NCI-H82 treated with DMSO at 0.1 percent for 48 hours (cell line): ENCODE measurements at regions not wholly inside any gene's neighbourhood (a gene's known extent, or its start where the extent isn't known, plus 50 kb on each side); places are given as distances from the start of the nearest gene placed in this dataset.
A peak's percentile ranks its signal among the peaks of the same experiment; 100 is the strongest.
"Not testable (repeated sequence)": the region's sequence is repeated elsewhere in the genome, so short reads cannot be mapped to it uniquely, and the experiment has no call there.

Source experiments
- DNase-seq: peaks from one replicate; lab custom pipeline; 2025; ENCODE audit not compliant: unreplicated experiment; lab: John Stamatoyannopoulos, UW

DNA sequence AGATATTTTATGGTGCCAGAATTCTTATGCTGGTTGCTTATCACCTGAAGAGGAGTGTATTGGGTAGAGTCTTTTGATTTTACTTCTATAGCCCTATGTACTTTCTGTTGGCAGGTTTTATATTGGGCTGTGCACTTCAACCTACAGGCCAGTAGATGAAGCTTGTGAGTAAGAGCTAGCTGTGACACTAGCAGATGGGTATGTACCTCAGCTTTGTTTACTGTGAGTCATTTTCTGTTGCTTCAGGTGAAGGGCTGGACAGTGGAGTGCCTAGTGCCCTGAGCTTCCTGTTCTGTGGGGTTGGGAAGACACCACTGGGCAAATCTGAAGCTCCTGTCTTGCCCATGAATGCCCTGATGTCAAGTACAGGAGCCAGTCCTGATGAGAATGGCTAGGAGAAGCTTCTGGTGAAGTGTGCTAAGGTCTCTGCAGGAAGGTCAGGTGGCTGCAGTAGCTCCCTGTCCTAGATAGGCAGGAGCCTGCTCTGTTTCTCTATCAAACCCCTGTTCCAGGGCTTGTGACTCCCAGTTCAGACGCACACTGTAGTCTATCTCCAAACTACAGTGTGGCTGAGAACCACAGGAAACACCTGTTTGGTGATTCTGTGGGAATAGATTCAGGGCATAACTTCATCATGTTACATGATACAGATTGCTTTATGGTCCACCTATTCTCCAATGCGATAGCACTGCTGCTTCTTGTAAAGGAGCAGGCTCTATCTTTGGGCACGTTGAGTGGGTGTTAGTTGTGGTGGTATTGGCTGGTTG, 755.7 kb downstream of the KCNA4 start:
- DNase-seq: no peak

DNA sequence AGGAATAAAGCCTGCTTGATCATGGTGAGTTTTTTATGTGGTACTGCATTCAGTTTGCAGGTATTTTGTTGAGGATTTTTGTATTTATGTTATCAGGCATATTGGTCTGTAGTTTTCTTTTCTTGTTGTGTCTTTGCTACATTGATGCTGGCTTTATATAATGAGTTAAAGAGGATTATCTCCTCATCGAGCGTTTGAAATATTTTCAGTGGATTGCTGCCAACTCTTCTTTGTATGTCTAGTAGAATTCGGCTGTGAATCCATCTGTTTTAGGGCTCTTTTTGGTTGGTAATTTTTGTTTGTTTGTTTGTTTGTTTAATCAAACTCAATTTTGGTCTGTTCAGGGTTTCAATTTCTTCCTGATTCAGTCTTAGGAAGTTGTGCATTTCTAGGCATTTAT, 758.4 kb downstream of the KCNA4 start:
- no peak for DNase-seq

DNA sequence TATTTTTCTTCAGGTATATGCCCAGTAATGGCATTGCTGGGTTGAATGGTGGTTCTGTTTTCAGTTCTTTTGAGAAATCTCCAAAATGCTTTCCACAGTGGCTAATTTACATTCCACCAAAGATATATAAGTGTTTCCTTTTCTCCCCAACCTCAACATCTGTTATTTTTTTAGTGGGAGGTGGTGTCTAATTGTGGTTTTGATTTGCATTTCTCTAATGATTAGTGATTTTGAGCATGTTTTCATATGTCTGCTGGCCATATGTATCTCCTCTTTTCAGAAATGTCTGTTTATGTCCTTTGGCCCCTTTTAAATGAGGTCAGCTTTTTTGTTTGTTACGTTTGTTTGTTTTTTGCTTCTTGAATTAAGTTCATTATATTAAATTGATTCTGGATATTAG, 760.2 kb downstream of the KCNA4 start:
- no peak for DNase-seq

DNA sequence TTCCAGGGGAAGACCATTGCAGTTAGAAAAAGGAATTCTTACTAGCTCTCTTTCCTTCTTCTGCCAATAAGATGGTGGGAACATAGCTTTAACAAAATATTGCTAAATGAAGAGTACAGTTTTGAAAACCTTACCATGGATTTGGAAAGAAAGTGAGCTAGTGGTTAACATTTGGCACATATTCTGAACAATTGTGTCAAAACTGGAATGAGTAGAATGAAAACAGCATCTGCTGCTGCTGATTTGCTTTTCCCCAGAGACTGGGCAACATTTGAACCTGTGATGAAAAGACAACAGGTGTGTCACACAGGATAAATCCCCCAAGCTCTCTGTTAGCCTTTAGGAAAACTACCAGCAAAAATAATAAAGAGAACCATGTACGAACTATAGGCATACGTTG, 761.4 kb downstream of the KCNA4 start:
- no peak for DNase-seq

DNA sequence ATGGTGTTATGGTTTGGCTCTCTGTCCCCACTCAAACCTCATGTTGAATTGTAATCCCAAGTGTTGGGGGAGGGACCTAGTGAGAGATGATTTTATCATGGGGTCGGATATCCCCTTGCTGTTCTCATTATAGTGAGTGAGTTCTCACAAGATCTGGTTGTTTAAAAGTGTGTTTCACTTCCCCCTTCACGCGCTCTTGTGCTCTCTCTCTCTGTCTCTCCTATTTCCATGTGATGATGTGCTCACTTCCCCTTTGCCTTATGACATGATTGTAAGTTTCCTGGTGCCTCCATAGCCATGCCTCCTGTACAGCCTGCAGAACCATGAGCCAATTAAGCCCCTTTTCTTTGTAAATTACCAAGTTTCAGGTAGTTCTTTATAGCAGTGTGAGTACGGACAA, 765.1 kb downstream of the KCNA4 start:
- no peak for DNase-seq

DNA sequence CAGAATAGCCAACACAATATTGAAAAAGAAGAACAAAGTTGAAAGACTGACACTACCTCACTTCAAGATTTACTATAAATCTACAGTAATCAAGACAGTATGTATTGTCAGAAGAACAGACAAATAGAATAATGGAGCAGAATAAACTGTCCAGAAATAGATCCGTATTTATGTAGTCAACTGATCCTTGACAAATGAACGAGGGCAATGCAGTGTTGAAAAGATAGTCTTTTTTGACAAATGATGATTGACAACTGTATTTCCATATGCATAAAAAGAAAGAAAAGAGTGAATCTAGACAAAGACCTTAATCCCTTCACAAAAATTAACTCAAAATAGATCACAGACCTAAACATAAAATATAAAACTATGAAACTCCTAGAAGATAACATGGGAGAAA, 767.1 kb downstream of the KCNA4 start:
- no peak for DNase-seq

DNA sequence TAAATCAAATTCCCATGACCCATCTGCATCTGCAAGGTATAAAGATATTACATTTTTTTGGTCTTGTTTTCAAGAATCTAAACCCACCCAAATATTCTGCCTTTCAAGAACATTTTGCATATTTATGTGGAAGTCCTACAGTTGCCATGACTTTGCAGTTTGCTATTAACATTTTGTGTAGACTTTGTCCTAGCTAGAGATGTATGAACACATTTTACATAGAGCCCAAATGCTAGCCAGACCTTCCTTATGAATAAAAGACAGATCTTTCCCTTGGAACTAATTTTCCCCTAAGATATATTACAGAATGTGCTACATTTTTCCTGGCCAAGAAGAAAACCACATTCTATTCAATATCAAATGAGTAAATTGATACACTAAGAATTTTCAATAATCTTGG, 772.5 kb downstream of the KCNA4 start:
- no peak for DNase-seq

DNA sequence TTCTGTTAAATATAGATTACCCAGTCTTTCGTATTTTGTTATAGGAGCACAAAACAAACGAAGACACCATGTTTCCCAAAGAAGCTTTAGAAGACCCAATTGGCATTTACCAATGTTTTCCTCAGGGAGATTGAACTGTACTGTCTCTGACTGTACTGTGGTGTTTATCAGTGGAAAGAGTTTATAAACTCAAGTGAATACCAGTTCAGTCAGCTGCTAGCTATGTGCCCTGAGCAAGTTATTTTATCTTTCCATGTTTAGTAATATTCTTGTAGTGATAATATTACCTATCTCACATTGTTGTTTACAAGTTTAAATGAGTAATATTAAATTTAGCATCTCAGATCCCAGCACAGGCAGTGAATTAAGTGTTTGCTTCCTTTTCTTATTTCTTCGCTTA, 773.2 kb downstream of the KCNA4 start:
- DNase-seq: no peak

DNA sequence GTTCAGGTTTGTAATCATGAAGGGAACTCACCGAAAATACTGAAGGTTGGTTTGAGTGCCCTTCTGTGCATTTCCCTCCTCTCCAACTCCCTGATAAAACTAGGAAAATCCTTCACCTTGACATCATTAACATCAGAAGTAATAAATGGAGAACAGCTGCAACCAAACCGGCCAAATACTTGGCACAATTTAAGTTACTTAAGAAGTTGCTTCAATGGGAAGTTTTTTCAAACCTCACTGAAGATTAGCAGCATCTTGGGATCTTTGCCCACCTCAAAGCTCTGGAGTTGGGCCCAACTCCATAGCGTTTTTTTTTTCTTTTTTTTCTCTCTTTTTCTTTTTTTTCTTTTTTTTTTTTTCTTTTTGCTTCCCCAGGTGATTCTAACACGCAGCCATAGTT, 784.8 kb downstream of the KCNA4 start:
- DNase-seq: no peak

DNA sequence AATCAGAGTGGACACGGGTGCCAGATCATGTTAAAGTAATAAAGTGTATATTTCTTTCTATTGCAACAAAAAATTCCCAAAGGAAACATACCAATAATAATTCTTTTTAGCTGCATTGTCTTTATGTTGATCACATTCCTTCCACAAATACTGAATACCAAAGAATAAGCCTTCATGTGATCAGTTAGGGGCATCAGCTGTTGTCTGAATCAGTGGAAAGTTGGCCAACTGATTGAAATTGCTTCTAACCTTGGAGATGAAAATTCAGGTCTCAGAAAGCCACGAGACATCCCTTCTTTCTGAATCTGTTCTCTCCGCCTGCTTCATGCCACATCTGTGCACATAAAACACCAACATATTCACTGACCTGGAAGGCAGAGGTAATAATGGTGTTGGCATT, 785.2 kb downstream of the KCNA4 start:
- no peak for DNase-seq

DNA sequence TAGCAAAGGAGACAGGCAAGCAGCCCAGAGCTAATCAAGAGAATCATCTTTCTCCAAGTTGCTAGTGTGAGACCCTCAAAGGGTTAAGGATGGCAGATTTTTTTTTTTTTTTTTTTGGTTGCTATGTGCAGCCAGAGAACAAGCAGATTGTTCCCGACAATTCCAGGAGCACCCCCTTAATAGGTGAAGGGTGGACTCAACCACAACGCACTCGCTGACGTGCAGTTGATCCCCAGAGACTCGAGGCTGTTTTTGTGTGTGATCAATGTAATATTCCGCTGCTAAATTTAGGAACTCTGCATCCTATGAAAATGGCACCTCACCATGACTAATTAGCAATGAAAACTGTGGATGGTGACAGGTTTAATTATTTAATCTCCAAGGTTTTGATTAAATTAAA, 789.0 kb downstream of the KCNA4 start:
- DNase-seq: no peak

DNA sequence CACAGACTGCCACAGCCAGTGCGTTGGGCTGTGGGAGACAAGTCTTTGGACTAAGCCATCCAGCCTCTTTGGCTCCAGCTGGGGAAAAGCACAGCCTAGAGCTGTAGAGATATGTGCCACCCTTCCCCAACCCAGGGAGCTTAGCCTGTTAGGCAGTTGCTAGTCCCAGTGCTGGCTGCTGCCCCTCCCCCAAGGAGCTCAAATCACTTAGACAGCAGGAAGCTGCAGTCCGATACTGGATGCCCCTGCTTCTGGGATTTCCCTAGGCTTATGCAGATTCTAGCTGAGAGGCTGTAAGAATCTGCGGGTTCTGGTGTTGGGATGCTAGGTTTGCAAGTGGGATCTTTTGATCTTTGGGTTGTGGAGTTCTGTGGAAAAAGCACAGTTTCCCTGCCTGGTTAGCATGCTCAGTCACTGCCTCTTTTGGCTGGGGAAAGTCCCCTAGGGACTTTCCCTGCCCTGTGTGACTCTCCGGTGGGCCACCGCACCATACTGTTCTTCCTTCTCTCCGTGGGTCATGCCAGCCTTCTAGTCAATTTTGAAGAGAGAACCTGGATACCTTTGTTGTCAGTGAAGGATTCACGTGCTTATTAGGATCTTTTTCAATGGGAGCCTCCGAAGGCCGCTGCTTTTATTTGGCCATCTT, 792.0 kb downstream of the KCNA4 start:
- peak; percentile 7 for DNase-seq

DNA sequence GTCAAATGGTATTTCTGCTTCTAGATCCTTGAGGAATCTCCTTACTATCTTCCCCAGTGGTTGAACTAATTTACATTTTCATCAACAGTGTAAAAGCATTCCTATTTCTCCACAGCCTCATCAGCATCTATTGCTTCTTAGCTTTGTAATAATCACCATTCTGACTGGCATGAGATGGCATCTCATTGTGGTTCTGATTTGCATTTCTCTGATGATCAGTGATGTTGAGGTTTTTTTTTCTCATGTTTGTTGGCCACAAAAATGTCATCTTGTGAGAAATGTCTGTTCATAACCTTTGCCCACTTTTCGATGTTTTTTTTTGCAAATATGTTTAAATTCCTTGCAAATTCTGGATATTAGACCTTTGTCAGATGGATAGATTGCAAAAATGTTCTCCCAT, 797.3 kb downstream of the KCNA4 start:
- not testable (repeated sequence) for DNase-seq

DNA sequence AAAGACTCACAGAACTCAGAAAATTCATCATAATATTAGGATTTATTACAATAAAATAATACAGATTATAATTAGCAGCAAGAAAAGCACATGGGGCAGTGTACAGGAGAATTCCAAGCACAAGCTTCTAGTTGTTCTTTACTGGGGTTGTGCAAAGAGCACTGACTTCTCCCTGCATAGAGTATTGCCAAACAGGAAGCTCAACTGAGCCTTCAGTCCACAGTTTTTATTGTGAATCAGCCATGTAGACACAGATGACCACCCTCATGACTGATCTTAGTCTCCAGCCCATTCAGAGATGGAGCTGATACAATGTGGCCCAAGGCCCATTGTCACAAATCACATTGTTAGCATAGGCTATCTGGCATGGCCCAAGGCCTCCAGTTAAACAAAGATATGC, 798.9 kb downstream of the KCNA4 start:
- DNase-seq: no peak

DNA sequence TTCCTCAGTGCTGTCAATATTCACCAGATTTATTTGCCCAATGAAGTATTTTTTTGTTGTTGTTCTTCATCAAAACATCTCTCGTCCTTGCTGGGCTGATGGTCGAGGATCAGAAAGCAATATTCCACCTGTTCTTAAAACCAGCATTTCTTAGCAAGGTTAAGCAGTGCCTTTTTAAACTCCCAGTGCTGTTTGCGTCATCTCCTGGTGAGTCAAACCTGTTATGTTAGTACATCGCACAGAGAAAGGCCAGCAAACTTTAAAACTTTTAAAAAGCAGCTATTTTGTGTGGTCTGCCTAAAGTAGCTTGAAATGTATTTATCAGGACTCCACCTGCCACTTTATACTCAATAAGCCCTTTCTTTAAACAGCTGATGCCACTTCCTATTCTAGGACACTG, 802.0 kb downstream of the KCNA4 start:
- DNase-seq: no peak

DNA sequence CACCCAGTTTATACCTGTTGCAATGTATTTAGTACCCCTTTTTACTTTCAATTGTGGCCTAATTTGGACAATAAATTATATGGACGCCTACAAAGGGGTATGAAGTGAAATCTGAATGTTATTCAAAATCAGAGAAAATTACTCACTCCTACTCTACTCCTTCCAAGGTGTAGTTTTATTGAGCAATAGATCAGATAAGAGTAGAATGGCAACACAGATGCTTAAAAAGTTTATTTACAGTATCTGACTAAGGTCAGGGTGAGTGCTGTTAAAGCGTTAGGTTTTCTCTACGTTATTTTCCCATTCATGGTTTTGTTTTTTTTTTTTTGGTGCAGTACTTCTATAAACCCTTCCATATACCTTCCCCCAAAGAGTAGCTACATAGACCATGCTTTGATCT, 805.6 kb downstream of the KCNA4 start:
- no peak for DNase-seq

DNA sequence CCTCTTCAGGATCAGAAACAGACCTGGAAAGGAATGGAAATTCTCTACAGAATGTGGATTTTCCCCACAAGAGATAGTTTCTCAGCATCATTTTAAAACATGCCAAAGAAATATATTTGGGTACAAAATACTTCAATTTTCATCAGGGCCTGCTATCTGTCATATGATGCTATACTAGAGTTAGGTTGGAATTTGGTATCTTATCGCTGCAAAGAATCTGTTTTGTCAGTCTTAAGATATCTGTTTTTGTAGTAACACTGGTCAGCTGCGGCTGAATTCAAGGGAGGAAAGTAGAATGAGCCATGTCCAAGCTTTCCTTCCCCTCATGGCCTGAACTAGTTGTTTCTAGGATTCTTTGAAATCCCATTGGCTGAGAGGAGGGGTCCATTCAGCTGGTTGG, 806.4 kb downstream of the KCNA4 start:
- DNase-seq: no peak

DNA sequence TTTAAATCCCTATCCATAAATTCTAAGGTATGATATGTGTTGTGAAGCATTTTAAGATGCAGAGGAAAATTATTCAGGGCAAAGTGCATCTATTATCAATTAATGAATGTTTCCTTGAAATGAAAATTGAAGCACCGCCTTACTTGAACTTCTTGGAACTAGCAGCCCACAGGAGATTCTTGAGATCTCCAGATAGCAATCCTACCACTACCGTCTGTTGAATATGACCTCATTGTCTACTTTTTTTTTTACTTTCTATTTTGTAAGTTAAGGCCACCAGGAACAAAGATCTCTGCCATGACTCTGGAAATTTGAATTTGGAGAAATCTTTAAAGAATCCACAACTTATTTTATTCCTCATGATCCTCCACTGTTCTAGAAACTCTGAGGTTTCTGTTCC, 808.7 kb downstream of the KCNA4 start:
- DNase-seq: no peak

DNA sequence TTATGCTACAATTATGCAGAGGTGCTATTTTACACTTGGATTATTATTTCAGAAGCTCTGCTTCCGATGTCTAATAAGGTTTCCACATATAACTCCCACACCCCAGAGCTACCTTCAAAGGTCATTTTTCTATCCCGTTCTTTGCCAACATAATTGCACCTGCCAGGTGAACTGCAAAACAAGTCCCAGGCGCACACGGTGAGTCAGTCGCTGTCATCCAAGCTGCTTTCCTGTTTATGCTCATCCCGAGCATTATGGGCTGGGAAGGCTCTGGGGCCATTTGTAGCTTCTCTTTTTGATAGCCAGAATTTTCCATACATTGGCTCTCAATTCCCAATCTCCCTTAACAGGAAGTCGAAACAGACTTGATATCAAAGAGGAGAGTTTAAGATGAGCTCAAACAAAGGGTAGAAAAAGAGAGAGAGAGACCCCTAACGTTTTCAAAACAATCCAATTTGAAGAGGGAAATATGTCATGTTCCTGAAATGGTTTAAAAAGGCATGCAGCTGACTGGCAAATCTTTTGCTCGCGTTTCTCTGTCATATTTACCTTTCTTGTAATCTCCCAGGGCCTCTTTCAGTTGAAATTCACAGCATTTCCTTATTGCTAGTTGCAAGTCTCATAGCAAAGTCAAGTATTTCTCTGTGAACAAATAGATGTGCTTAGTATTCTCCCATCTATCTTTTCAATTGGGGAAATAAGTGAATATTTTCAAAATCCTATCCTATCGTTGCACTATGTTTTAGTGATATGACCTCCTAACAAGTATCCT, 815.9 kb downstream of the KCNA4 start:
- DNase-seq: no peak

DNA sequence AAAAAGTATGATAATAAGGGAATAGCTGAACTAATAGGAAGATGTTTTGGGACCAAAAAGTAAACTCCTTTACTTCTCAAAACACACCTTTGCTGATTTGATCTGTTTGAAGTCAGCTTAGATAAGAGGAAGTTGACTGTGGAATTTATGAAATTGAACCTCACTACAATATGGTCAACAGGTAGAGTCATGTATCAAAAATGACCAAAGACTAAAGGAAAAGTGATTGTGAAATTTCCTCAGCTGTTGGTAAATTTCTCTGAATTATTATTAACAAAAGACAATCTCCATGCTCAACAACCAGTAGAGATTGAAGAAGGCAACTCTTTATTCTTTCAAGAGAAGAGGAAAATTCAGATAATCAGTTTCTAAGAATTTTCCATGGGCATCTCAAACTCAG, 826.5 kb downstream of the KCNA4 start:
- DNase-seq: no peak

DNA sequence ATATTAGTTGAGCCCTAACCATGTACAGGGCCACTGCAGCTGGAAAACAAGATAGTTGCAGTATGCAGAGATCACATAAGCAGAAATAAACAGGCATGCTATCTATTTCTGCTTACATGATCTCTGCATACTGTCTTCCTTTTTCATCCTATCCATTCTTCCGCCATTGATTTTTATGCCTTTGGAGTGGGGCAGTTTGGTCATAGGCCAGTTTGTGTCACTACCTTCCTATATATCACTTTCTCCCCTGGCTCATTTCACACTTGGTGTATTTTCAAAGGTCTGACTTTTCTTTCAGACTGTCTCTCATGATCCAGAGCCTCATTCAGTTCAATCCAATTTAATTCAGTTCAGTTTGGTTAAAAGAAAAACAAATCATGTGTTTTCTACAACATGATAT, 829.6 kb downstream of the KCNA4 start:
- DNase-seq: no peak
